ENCODE measurements at regions not wholly inside any gene's neighbourhood (a gene's known extent, or its start where the extent isn't known, plus 50 kb on each side); places are given as distances from the start of the nearest gene placed in this dataset.
A peak's percentile ranks its signal among the peaks of the same experiment; 100 is the strongest.
"Not testable (repeated sequence)": the region's sequence is repeated elsewhere in the genome, so short reads cannot be mapped to it uniquely, and the experiment has no call there.

DNA sequence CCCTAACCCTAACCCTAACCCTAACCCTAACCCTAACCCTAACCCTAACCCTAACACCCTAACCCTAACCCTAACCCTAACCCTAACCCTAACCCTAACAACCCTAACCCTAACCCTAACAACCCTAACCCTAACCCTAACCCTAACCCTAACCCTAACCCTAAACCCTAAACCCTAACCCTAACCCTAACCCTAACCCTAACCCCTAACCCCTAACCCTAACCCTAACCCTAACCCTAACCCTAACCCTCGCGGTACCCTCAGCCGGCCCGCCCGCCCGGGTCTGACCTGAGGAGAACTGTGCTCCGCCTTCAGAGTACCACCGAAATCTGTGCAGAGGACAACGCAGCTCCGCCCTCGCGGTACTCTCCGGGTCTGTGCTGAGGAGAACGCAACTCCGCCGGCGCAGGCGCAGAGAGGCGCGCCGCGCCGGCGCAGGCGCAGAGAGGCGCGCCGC, 270.7 kb downstream of the OR4F29 start:
- not testable (repeated sequence) for H3K4me1 ChIP-seq (ENCODE audit: low read depth)
- ATAC-seq, result peak; percentile 34

DNA sequence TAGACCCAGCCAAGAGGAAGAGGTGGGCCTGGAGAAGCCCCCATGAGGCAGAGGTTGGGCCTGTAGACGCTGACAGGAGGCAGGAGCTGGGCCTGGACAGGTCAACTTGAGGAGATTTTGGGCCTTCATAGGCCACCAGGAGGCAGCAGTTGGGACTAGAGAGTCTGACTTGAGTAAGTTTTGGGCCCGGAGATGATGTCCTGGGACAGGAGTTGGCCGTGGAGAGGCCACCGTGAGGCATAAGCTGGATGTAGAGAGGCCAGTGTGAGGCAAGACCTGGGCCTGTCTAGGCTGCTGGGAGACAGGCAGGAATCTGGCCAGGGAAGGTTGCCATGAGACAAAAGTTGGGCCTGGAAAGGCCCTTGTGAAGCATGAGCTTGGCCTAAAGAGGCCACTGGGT, 312.6 kb downstream of the OR4F29 start:
- intact Hi-C loops (cut with DNase I, micrococcal nuclease); ATAC-seq; H3K4me3 ChIP-seq; H3K4me1 ChIP-seq (ENCODE audit: low read depth); H3K36me3 ChIP-seq (ENCODE audit: low read depth); H3K9me3 ChIP-seq: not testable (repeated sequence)
- DNase-seq, result peak in 2 of 3 donors; percentile 2 to 4

More for the DNA sequence above, 270.7 kb downstream of the OR4F29 start:
- H3K9me3 ChIP-seq; H3K36me3 ChIP-seq (ENCODE audit: low read depth); intact Hi-C loops (cut with DNase I, micrococcal nuclease); H3K4me3 ChIP-seq: not testable (repeated sequence)
- peak in 2 of 3 donors; percentile 6 to 51 for DNase-seq

DNA sequence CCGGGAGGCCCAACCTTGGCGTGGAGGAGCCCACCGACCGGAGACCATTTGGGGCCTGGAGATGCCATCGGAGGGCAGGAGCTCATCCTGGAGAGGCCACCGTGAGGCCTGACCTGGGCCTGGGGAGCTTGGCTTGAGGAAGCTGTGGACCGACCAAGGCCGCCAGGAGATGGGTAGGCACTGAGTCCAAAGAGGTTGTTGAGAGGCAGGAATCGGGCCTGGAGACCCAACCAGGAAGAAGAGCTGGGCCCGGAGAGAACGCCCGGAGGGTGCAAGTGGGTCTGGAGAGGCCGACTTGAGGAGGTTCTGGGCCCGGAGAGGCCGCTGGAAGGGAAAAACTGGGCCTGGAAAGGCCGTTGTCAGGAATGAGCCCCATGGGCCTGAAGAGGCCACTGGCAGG, 313.8 kb downstream of the OR4F29 start:
- H3K4me3 ChIP-seq; H3K36me3 ChIP-seq (ENCODE audit: low read depth); H3K4me1 ChIP-seq (ENCODE audit: low read depth); ATAC-seq; intact Hi-C loops (cut with DNase I, micrococcal nuclease); H3K9me3 ChIP-seq: not testable (repeated sequence)
- peak in 2 of 3 donors; percentile 1 to 5 for DNase-seq

DNA sequence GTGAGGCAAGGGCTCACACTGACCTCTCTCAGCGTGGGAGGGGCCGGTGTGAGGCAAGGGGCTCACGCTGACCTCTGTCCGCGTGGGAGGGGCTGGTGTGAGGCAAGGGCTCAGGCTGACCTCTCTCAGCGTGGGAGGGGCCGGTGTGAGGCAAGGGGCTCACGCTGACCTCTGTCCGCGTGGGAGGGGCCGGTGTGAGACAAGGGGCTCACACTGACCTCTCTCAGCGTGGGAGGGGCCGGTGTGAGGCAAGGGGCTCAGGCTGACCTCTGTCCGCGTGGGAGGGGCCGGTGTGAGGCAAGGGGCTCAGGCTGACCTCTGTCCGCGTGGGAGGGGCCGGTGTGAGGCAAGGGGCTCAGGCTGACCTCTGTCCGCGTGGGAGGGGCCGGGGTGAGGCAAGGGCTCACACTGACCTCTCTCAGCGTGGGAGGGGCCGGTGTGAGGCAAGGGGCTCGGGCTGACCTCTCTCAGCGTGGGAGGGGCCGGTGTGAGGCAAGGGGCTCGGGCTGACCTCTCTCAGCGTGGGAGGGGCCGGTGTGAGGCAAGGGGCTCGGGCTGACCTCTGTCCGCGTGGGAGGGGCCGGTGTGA, 315.0 kb downstream of the OR4F29 start:
- H3K9me3 ChIP-seq; H3K4me3 ChIP-seq; H3K36me3 ChIP-seq (ENCODE audit: low read depth); ATAC-seq; intact Hi-C loops (cut with DNase I, micrococcal nuclease); H3K4me1 ChIP-seq (ENCODE audit: low read depth): not testable (repeated sequence)
- peak in 1 of 3 donors; percentile 7 for DNase-seq

DNA sequence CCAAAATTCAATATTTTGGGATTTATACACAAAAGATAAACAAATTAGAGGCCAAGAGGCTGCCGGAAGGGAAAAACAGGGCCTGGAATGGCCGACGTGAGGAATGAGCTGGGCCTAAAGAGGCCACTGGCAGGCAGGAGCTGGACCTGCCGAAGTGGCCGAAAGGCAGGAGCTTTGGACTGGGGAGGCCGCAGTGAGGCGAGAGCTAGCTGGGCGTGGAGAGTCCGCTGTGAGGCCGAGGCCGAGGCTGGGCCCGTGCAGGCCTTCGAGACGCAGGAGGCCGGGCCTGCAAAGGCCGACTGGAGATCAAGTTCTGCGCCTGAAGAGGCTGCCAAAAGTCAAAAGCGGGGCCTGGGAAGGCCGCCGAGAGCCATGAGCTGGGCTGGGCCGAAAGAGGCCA, 316.5 kb downstream of the OR4F29 start:
- H3K4me3 ChIP-seq; H3K36me3 ChIP-seq (ENCODE audit: low read depth); ATAC-seq; H3K9me3 ChIP-seq; H3K4me1 ChIP-seq (ENCODE audit: low read depth); intact Hi-C loops (cut with DNase I, micrococcal nuclease): not testable (repeated sequence)
- peak in 2 of 3 donors; percentile 15 to 31 for DNase-seq

DNA sequence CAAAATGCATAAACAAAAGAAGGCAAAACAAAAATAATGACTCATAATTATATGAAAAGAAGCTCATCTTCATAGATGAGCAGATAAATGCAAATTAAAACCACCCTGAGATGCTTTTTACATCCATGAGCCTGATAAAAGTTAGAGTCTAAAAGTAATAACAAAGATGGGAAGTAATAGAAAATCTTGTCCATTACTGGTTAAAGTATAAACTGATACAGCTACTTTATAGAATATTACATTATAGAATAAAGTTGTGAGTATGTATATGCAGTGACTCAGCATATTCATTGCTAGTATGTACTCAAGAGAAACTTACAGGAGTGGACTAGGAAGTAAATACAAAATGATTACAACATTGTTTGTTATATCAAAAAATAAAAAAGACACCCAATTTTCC, 333.0 kb downstream of the OR4F29 start:
- H3K36me3 ChIP-seq (ENCODE audit: low read depth); H3K4me3 ChIP-seq; H3K4me1 ChIP-seq (ENCODE audit: low read depth); DNase-seq; intact Hi-C loops (cut with DNase I, micrococcal nuclease); ATAC-seq; H3K9me3 ChIP-seq: not testable (repeated sequence)

DNA sequence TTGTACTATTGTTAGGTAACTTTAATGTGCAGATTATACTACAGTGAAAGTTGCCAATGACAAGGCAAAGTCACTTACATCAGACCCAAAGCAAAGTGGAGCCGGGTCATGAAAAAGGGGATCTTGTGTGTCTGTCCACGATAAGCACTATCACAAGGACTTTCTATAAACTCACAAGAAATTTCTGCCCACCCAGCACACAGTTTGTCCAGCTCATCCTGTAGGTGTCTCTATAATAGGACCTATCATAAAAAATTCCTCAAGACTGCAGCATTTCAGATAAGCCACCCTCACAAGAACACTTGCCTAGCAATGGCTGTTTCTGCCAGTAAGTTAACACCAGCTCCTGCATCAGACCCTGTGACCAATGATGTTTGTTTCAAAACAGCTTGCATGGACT, 335.9 kb downstream of the OR4F29 start:
- H3K4me1 ChIP-seq (ENCODE audit: low read depth); ATAC-seq; H3K36me3 ChIP-seq (ENCODE audit: low read depth); H3K9me3 ChIP-seq; H3K4me3 ChIP-seq; DNase-seq; intact Hi-C loops (cut with DNase I, micrococcal nuclease): not testable (repeated sequence)

DNA sequence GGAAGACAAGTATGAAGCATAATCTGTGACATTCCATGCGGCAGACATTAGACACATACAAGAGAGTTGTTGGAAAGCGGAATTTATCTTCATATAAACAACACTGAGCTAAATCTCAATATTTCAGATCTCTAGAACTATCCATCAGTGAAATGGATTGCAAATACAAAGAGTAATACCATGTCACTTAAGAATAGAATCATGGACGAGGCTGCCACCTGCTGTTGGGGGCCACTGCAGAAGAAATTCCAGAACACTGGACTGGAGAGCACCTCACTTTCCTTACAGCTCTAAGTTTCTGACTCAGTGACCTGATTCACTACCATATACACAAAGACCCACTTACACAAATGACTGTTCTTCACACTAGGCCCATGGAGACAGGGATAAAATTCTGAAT, 346.7 kb downstream of the OR4F29 start:
- H3K9me3 ChIP-seq; ATAC-seq; H3K4me1 ChIP-seq (ENCODE audit: low read depth); H3K4me3 ChIP-seq; H3K36me3 ChIP-seq (ENCODE audit: low read depth); intact Hi-C loops (cut with DNase I, micrococcal nuclease): not testable (repeated sequence)
- peak in 2 of 3 donors; percentile 56 to 64 for DNase-seq

DNA sequence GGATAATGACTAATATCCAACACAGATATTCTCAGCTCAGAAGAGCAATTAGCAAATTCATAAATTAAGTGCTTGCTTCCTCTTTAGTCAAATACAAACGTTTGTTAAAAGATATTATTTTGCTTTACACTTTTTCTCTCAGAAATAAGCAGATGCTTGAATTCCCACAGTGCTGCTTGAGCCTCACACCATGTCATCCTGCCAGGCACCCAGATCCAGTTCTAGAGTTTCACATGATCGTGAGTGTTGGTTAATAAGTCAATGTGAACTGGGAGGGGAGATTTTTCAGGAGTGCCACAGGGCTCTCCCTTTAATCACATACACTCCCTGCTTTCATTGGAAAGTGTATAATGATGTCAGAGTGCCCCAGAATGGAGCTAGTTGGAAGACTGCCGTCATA, 352.0 kb downstream of the OR4F29 start:
- H3K4me3 ChIP-seq; H3K4me1 ChIP-seq (ENCODE audit: low read depth); intact Hi-C loops (cut with DNase I, micrococcal nuclease); H3K36me3 ChIP-seq (ENCODE audit: low read depth); DNase-seq; H3K9me3 ChIP-seq; ATAC-seq: not testable (repeated sequence)

DNA sequence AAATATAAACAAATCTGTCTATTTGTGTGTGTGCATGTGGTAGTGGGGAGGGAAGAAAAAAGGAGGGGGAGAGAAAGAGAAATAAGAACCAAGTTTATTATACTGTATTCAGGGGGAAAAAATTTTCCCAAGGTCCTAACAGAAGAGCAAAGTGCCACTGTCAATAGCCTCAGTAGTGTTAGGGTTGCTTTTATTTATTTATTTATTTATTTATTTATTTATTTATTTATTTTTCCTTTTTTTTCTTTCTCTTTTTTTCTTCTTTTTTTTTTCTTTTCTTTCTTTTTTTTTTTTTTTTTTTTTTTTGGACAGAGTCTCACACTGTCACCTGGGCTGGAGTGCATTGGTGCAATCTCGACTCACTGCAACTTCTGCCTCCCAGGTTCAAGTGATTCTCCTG, 352.7 kb downstream of the OR4F29 start:
- H3K36me3 ChIP-seq (ENCODE audit: low read depth); intact Hi-C loops (cut with DNase I, micrococcal nuclease); DNase-seq; H3K4me1 ChIP-seq (ENCODE audit: low read depth); ATAC-seq; H3K9me3 ChIP-seq; H3K4me3 ChIP-seq: not testable (repeated sequence)

DNA sequence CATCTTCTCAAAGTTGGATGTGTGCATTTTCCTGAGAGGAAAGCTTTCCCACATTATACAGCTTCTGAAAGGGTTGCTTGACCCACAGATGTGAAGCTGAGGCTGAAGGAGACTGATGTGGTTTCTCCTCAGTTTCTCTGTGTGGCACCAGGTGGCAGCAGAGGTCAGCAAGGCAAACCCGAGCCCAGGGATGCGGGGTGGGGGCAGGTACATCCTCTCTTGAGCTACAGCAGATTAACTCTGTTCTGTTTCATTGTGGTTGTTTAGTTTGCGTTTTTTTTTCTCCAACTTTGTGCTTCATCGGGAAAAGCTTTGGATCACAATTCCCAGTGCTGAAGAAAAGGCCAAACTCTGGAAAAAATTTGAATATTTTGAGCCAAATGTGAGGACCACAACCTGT, 360.2 kb downstream of the OR4F29 start:
- H3K36me3 ChIP-seq (ENCODE audit: low read depth); H3K4me1 ChIP-seq (ENCODE audit: low read depth); ATAC-seq; DNase-seq; H3K9me3 ChIP-seq; intact Hi-C loops (cut with DNase I, micrococcal nuclease); H3K4me3 ChIP-seq: not testable (repeated sequence)

DNA sequence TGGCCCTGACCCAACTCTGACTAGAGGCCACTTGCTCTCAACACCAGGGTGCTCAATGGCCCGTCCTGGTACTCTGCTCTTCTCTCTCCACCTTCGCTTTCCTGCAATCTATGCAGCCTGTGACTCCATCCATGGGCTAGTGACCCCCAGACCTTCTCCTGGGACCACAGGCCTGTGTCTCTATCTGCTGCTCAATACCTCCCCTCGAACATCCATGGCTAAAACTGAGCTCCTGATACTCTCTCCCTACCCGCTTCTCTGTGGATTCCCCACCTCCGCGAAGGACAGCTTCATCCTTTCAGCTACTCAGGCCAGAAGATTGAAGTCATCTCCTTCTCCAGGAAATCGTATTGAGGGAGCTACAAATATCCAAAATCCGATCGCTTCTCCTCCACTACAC, 363.4 kb downstream of the OR4F29 start:
- H3K9me3 ChIP-seq; H3K4me3 ChIP-seq; H3K36me3 ChIP-seq (ENCODE audit: low read depth); ATAC-seq; DNase-seq; intact Hi-C loops (cut with DNase I, micrococcal nuclease); H3K4me1 ChIP-seq (ENCODE audit: low read depth): not testable (repeated sequence)

DNA sequence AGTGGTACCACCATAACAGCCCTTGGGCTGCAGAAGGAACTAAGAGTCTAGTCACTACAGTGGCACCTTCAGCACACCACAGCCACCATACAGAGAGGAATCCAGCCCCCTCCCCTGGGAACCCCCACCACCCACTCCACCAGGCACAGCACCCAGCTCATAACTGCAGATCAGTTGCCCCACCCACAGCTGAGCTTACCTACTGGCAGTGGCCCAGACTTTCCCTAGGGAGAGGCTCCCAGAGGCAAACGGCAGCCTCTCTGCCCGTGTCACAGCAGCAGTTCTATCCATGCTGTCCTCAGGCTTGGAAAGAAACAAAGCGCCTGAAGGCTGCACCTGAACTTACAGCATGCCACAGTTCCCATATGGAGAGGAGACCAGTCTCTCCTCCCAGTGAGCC, 372.3 kb downstream of the OR4F29 start:
- peak in 2 of 3 donors; percentile 16 to 52 for DNase-seq
- H3K4me1 ChIP-seq (ENCODE audit: low read depth); intact Hi-C loops (cut with DNase I, micrococcal nuclease); H3K36me3 ChIP-seq (ENCODE audit: low read depth); H3K9me3 ChIP-seq; H3K4me3 ChIP-seq: not testable (repeated sequence)
- ATAC-seq, result peak; percentile 92

DNA sequence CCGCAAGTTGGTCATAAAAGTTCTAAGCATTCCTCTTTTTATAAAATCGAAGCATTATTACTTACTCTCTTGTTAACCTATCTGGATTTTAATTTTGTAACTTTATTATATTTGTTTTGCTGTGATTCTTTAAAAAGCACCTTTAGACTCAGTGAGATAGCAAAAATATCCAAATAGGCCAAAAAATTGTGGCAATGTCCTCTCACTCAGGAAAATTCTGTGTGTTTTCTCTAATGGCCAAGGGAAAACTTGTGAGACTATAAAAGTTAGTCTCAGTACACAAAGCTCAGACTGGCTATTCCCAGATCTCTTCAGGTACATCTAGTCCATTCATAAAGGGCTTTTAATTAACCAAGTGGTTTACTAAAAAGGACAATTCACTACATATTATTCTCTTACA, 386.4 kb downstream of the OR4F29 start, which contains the start of gene OR4F5:
OR4F5 (plus strand) TSS at position 301 of the 400 bp plus-strand sequence.
- H3K9me3 ChIP-seq; H3K36me3 ChIP-seq (ENCODE audit: low read depth); H3K4me1 ChIP-seq (ENCODE audit: low read depth); intact Hi-C loops (cut with DNase I, micrococcal nuclease); ATAC-seq; DNase-seq; H3K4me3 ChIP-seq: not testable (repeated sequence)

DNA sequence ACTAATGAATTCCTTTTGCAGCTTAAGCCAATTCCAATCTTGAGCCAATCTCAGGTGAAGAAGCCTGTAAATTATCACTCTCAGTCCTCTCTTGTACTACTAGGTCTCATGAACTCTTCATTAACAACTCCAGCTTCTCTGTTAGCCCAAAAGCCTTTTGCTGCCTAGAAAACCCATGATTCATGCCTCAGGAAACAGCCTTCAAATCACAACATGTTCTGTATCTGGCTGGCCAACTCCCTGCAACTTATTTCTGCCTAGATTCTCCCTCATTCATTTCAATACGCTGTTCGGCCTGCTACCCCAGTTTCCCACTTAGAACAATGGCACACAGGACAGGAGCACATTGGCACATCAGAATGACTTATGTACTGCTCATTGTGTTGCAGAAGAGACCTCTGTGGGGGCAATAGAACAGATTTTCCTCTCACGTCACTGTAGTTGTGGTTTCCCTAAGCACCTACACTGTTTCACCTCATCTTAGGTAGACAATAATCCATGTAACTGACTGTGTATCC, 395.4 kb downstream of the OR4F29 start:
- H3K4me1 ChIP-seq (ENCODE audit: low read depth); ATAC-seq; H3K9me3 ChIP-seq; H3K36me3 ChIP-seq (ENCODE audit: low read depth); H3K4me3 ChIP-seq; DNase-seq; intact Hi-C loops (cut with DNase I, micrococcal nuclease): not testable (repeated sequence)

Data from mucosa of descending colon (tissue), 3 donors.